Testis (tissue), 2 donors: ENCODE measurements at regions not wholly inside any gene's neighbourhood (a gene's known extent, or its start where the extent isn't known, plus 50 kb on each side); places are given as distances from the start of the nearest gene placed in this dataset.

Experiments
- POLR2A ChIP-seq: fragments of 450-650 bp; IDR thresholded peaks from one replicate; pipeline ENCODE4 v1.6.1; 2017; ENCODE audit warnings: antibody characterized with exemption, mild to moderate bottlenecking, moderate library complexity
- TF ChIP-seq, protein P1 (sequence below), 3 experiments: fragments of 450-650 bp in 2 of 3; fragments of 200-600 bp in 1 of 3; sonication (generic) in 1 of 3; IDR thresholded peaks; one replicate each; pipeline ENCODE4 v1.5.1; 2016 to 2019; ENCODE audit warnings: antibody characterized with exemption in 3 of 3, mild to moderate bottlenecking in 2 of 3, moderate library complexity in 1 of 3

DNA sequence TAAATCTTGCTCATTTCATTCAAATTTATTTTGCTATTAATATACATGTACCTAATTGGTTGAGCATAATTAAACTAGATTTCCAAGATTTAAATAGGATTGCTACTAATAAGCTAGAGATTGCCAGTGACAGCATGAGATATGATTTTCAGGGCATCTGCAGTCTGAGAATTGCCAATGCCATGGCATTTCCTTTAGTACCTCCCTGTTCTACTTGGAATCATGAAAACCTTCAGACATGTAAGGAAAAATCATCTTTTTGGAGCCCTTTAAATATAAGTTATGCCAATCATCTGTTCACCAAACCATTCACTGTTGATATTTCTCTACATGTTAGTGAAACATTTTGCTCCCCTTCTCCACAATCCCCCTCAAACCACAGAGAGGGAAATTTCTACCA is 691.4 kb downstream of the DNAH5 start:
- TF ChIP-seq, protein P1, sequence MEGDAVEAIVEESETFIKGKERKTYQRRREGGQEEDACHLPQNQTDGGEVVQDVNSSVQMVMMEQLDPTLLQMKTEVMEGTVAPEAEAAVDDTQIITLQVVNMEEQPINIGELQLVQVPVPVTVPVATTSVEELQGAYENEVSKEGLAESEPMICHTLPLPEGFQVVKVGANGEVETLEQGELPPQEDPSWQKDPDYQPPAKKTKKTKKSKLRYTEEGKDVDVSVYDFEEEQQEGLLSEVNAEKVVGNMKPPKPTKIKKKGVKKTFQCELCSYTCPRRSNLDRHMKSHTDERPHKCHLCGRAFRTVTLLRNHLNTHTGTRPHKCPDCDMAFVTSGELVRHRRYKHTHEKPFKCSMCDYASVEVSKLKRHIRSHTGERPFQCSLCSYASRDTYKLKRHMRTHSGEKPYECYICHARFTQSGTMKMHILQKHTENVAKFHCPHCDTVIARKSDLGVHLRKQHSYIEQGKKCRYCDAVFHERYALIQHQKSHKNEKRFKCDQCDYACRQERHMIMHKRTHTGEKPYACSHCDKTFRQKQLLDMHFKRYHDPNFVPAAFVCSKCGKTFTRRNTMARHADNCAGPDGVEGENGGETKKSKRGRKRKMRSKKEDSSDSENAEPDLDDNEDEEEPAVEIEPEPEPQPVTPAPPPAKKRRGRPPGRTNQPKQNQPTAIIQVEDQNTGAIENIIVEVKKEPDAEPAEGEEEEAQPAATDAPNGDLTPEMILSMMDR (IDR thresholded peaks at IDR 0.05), result no peak
- TF ChIP-seq POLR2A, result no peak
